KMS-11 (cell line): ENCODE measurements at regions not wholly inside any gene's neighbourhood (a gene's known extent, or its start where the extent isn't known, plus 50 kb on each side); places are given as distances from the start of the nearest gene placed in this dataset.

Experiments used
- H2AFZ ChIP-seq: fragments of 200-600 bp; sonication (generic); 2 replicates; pipeline ENCODE4 v1.6.1; 2016; ENCODE audit warnings: antibody characterized with exemption, mixed run types, low read depth
- H3K27ac ChIP-seq: fragments of 200-600 bp; sonication (generic); 2 replicates; pipeline ENCODE4 v1.6.1; 2016; ENCODE audit warnings: mild to moderate bottlenecking, mixed run types
- H3K27me3 ChIP-seq: fragments of 200-600 bp; sonication (generic); 2 replicates; pipeline ENCODE4 v1.6.1; 2017; ENCODE audit warnings: mild to moderate bottlenecking, low read depth, mixed run types, moderate library complexity; ENCODE audit not compliant: insufficient read depth
- H3K36me3 ChIP-seq: fragments of 200-600 bp; sonication (generic); 2 replicates; pipeline ENCODE4 v1.6.1; 2017; ENCODE audit warnings: mild to moderate bottlenecking, mixed run types; ENCODE audit not compliant: insufficient read depth
- H3K4me1 ChIP-seq: fragments of 200-600 bp; sonication (generic); 2 replicates; pipeline ENCODE4 v1.6.1; 2016; ENCODE audit warnings: mild to moderate bottlenecking, low read depth, mixed run types; ENCODE audit not compliant: poor library complexity, severe bottlenecking
- H3K4me2 ChIP-seq: fragments of 200-600 bp; sonication (generic); 2 replicates; pipeline ENCODE4 v1.7.0; 2016; ENCODE audit warnings: mild to moderate bottlenecking, mixed run types
- H3K4me3 ChIP-seq: fragments of 200-600 bp; sonication (generic); IDR thresholded peaks from 2 replicates; pipeline ENCODE4 v1.6.1; 2017; ENCODE audit warnings: low read depth, low read length, mixed read lengths; ENCODE audit not compliant: insufficient read depth
- H3K79me2 ChIP-seq: fragments of 200-600 bp; sonication (generic); 2 replicates; pipeline ENCODE4 v1.6.1; 2016; ENCODE audit warnings: low read depth, mixed run types; ENCODE audit not compliant: insufficient read depth
- H3K9ac ChIP-seq: fragments of 200-600 bp; sonication (generic); 2 replicates; pipeline ENCODE4 v1.6.1; 2016; ENCODE audit warnings: mild to moderate bottlenecking, mixed run types
- H4K20me1 ChIP-seq: fragments of 200-600 bp; sonication (generic); 2 replicates; pipeline ENCODE4 v1.6.1; 2016; ENCODE audit warnings: mild to moderate bottlenecking, mixed run types; ENCODE audit not compliant: insufficient read depth
- TF ChIP-seq, protein P1 (sequence below): fragments of 200-600 bp; sonication (generic); conservative IDR thresholded peaks from 2 replicates; pipeline ENCODE4 v1.6.1; 2017; ENCODE audit warnings: low read depth, mild to moderate bottlenecking, antibody characterized with exemption, low read length, moderate library complexity, mixed read lengths

DNA sequence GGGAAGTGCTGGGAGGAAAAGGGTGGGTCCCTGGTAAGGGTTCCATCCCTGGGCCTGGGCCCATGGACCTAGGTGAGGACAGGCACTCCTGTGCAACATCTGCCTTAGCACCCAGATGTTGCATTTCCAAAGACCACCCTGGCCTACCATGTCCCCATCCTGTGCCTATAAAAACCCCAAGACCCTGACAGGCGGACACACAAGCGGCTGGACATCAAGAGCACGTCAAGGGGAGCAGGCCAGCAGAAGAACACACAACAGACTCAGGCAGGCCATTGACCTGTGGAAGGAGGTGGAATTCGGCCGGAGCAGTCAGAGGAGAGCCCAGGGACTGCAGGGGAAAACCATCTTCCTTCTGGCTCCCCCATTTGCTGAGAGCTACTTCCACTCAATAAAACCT lies 937.8 kb upstream of the MANEA start:
- Histone ChIP-seq H3K27ac (no peak overlapping the region), H3K4me2 (no peak overlapping the region), H3K27me3 (no peaks in the 10 kb centered on the region), H3K4me3 (no peak overlapping the region), H3K36me3 (no peaks in the 10 kb centered on the region), H2AFZ (no peak overlapping the region), H4K20me1 (no peaks in the 10 kb centered on the region), H3K4me1 (no peaks in the 10 kb centered on the region), H3K9ac (no peak overlapping the region), H3K79me2 (no peaks in the 10 kb centered on the region)
- TF ChIP-seq, protein P1, sequence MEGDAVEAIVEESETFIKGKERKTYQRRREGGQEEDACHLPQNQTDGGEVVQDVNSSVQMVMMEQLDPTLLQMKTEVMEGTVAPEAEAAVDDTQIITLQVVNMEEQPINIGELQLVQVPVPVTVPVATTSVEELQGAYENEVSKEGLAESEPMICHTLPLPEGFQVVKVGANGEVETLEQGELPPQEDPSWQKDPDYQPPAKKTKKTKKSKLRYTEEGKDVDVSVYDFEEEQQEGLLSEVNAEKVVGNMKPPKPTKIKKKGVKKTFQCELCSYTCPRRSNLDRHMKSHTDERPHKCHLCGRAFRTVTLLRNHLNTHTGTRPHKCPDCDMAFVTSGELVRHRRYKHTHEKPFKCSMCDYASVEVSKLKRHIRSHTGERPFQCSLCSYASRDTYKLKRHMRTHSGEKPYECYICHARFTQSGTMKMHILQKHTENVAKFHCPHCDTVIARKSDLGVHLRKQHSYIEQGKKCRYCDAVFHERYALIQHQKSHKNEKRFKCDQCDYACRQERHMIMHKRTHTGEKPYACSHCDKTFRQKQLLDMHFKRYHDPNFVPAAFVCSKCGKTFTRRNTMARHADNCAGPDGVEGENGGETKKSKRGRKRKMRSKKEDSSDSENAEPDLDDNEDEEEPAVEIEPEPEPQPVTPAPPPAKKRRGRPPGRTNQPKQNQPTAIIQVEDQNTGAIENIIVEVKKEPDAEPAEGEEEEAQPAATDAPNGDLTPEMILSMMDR, result no peak

DNA sequence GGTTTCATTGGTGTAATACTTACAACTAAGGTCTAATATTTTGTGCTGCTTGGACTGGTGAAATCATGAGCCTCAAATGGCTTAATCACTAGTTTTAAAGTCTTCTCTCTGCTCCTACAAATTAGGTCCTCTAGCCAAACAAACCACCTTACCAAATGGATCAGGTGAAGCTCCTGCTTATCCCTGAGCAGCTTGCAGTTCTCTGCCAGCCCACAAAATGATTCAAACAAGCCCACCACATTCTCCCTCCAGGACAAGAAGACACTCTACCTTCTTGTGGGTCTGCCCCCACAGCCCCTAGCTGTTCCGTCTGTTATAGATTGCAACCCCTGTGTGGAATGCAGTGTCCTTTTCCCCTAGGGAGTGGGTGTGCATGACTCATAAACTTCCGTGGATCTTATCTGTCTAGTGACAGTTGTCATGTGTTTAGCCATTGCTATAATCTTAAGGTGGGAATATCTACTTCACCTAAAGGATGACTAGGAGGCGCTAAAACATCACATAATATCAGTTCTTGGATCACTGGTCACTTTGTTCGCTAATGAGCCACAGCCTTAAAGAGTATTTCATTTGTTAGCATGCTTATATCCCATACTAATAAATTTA lies 940.5 kb upstream of the MANEA start:
- Histone ChIP-seq H3K27me3 (no peaks in the 10 kb centered on the region), H3K4me1 (no peaks in the 10 kb centered on the region), H3K9ac (no peak overlapping the region), H3K4me3 (no peak overlapping the region), H4K20me1 (no peaks in the 10 kb centered on the region), H3K4me2 (no peak overlapping the region), H3K36me3 (no peaks in the 10 kb centered on the region), H3K27ac (no peak overlapping the region), H2AFZ (no peak overlapping the region), H3K79me2 (no peaks in the 10 kb centered on the region)
- TF ChIP-seq, protein P1, result no peak

DNA sequence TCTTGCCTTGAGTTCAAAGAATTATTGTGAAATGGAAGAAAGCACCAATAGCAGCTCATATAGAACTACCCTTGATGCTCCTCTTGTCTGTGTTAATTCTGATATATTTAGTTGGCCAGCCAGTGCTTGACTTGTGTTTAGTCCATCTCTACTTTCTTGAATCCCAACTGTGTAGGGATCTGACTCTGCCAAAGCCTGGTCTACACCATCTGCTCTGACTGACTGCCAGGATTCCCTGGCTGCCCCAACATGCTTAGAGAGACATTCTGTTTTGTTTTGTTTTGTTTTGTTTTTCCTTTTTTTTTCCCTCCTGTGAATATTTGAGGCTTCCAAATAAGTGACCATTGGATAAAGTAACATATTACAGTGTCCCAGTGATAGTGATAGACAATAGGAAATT lies 953.7 kb upstream of the MANEA start:
- H3K79me2 ChIP-seq, result no peaks in the 10 kb centered on the region
- no peak overlapping the region for H2AFZ ChIP-seq
- H3K9ac ChIP-seq, result no peak overlapping the region
- TF ChIP-seq, protein P1, result no peak
- H3K4me3 ChIP-seq, result no peak overlapping the region
- no peaks in the 10 kb centered on the region for H3K4me1 ChIP-seq
- no peak overlapping the region for H3K4me2 ChIP-seq
- H4K20me1 ChIP-seq, result no peaks in the 10 kb centered on the region
- no peaks in the 10 kb centered on the region for H3K27me3 ChIP-seq
- no peak overlapping the region for H3K27ac ChIP-seq
- H3K36me3 ChIP-seq, result no peaks in the 10 kb centered on the region

DNA sequence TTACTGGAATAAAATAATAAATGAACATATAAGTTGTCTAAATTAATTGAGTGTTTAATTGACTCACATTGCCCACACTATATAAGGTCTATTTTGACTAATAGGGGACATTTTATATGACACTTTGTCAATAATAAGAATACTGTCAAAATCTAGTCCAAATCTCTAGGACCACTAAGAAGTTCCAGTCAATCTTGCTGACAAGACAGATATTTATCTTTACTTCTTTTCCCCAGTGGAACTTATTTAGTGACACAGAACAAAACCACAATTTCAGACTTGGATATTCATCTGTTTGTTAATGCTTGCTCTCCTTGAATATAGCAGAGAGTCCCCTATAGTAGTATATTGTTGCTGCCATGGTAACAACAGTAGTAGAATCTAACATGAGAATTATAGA lies 954.6 kb upstream of the MANEA start:
- no peak overlapping the region for H2AFZ ChIP-seq

More for the DNA sequence above, 954.6 kb upstream of the MANEA start:
- Histone ChIP-seq H3K9ac (no peak overlapping the region), H3K27me3 (no peaks in the 10 kb centered on the region), H3K4me2 (no peak overlapping the region), H3K79me2 (no peaks in the 10 kb centered on the region), H3K36me3 (no peaks in the 10 kb centered on the region), H3K4me1 (no peaks in the 10 kb centered on the region), H3K4me3 (no peak overlapping the region), H3K27ac (no peak overlapping the region), H4K20me1 (no peaks in the 10 kb centered on the region)
- TF ChIP-seq, protein P1, result no peak
